GM12878 (cell line): ENCODE measurements at regions not wholly inside any gene's neighbourhood (a gene's known extent, or its start where the extent isn't known, plus 50 kb on each side); places are given as distances from the start of the nearest gene placed in this dataset.

Experiments
- ATAC-seq: fragments of 200-7000 bp; cut with Tn5 transposase; 3 replicates; pipeline ENCODE4 v1.9.1; 2020; ENCODE audit warnings: mild to moderate bottlenecking, moderate library complexity
- BruUV-seq: library from RNA; stranded (reverse); fragments of 400-500 nt; replicated peaks from 2 replicates; lab custom pipeline; 2021; lab: Mats Ljungman, UMichigan
- CTCF ChIA-PET: fragments of 300-600 bp; sonication (Branson Sonifier 250); formaldehyde crosslinking; extraction: SDS; loops from one replicate; lab custom pipeline; 2021; ENCODE audit warnings: inconsistent platforms; lab: Yijun Ruan, JAX
- POLR2A ChIA-PET: fragments of 350-600 bp; formaldehyde crosslinking; extraction: SDS; loops from one replicate; lab custom pipeline; 2021; ENCODE audit warnings: inconsistent platforms; lab: Charles Lee
- RAD21 ChIA-PET: fragments of 300-600 bp; sonication (Branson Sonifier 250); formaldehyde crosslinking; loops from one replicate; lab custom pipeline; 2023; ENCODE audit warnings: antibody characterized with exemption; ENCODE audit not compliant: unreplicated experiment; lab: Charles Lee
- SMC1A ChIA-PET: fragments of 300-600 bp; sonication (Branson Sonifier 250); formaldehyde crosslinking; loops from one replicate; lab custom pipeline; 2023; ENCODE audit not compliant: unreplicated experiment, uncharacterized antibody; lab: Charles Lee
- DNase-seq: peaks from one replicate; pipeline ENCODE4 v3.0.0-alpha.2; 2011; ENCODE audit warnings: low read depth, low spot score
- FAIRE-seq: peaks from 3 replicates; lab custom pipeline; 2011; peaks lifted over from hg19 to GRCh38; lab: Jason Lieb, UNC
- H2AFZ ChIP-seq: 2 replicates; pipeline ENCODE4 v1.6.0; 2011; ENCODE audit warnings: low read depth, low read length, control low read depth; ENCODE audit not compliant: control insufficient read depth
- H3K27ac ChIP-seq: 2 replicates; pipeline ENCODE4 v1.5.1; 2011; ENCODE audit warnings: control low read depth; ENCODE audit not compliant: control insufficient read depth, insufficient read depth
- H3K27me3 ChIP-seq, 2 experiments: replicated peaks in 1 of 2; 2 replicates each; pipeline versions ENCODE4 v1.6.0 to v1.6.1; 2011; ENCODE audit warnings: low read length in 1 of 2; ENCODE audit not compliant: control insufficient read depth in 2 of 2, insufficient read depth in 2 of 2
- H3K36me3 ChIP-seq, 2 experiments: 2 replicates each; pipeline ENCODE4 v1.5.1; 2011; ENCODE audit warnings: low read length in 1 of 2; ENCODE audit not compliant: control insufficient read depth in 2 of 2, insufficient read depth in 2 of 2
- H3K4me1 ChIP-seq: 2 replicates; pipeline ENCODE4 v1.6.1; 2011; ENCODE audit warnings: mild to moderate bottlenecking, low read length, moderate library complexity, mixed read lengths; ENCODE audit not compliant: control insufficient read depth, insufficient read depth
- H3K4me2 ChIP-seq: 2 replicates; pipeline ENCODE4 v1.6.0; 2011; ENCODE audit warnings: control low read depth; ENCODE audit not compliant: control insufficient read depth, insufficient read depth
- H3K4me3 ChIP-seq: fragments of 200-600 bp; sonication (generic); 2 replicates; pipeline ENCODE4 v1.5.1; 2016
- H3K79me2 ChIP-seq: 2 replicates; pipeline ENCODE4 v1.6.0; 2011; ENCODE audit warnings: low read length; ENCODE audit not compliant: control insufficient read depth, insufficient read depth
- H3K9ac ChIP-seq: 2 replicates; pipeline ENCODE4 v1.8.0; 2011; ENCODE audit warnings: low read length, control low read depth, mixed read lengths; ENCODE audit not compliant: control insufficient read depth, insufficient read depth
- H3K9me3 ChIP-seq: replicated peaks from 3 replicates; pipeline ENCODE4 v1.5.1; 2011; ENCODE audit warnings: mild to moderate bottlenecking, low read length; ENCODE audit not compliant: control insufficient read depth, insufficient read depth
- H4K20me1 ChIP-seq: 2 replicates; pipeline ENCODE4 v1.6.0; 2011; ENCODE audit not compliant: control insufficient read depth, insufficient read depth
- BCL11A ChIP-seq: IDR thresholded peaks from 2 replicates; pipeline ENCODE4 v1.6.1; 2011; ENCODE audit warnings: low read depth, low read length
- BRCA1 ChIP-seq: IDR thresholded peaks from 2 replicates; pipeline ENCODE4 v1.6.1; 2011; ENCODE audit warnings: low read depth, low read length, improper control_type of control experiment
- CEBPB ChIP-seq, 2 experiments: fragments of 150-350 bp in 1 of 2; IDR thresholded peaks; 2 replicates each; pipeline ENCODE4 v1.6.1; 2012 to 2014; ENCODE audit warnings: low read depth in 2 of 2, low read length in 2 of 2, borderline replicate concordance in 1 of 2, inconsistent platforms in 1 of 2
- GATAD2B ChIP-seq: fragments of 450-650 bp; conservative IDR thresholded peaks from 2 replicates; pipeline ENCODE4 v1.6.1; 2017; ENCODE audit warnings: low read depth, mild to moderate bottlenecking, moderate library complexity
- HCFC1 ChIP-seq: fragments of 150-350 bp; IDR thresholded peaks from 2 replicates; pipeline ENCODE4 v1.6.1; 2014; ENCODE audit warnings: low read length
- MTA2 ChIP-seq: fragments of 450-650 bp; IDR thresholded peaks from 2 replicates; pipeline ENCODE4 v1.6.1; 2016; ENCODE audit warnings: low read depth, mild to moderate bottlenecking, moderate library complexity
- NBN ChIP-seq: fragments of 450-650 bp; IDR thresholded peaks from 2 replicates; pipeline ENCODE4 v1.6.1; 2016
- POLR2AphosphoS5 ChIP-seq: IDR thresholded peaks from 2 replicates; pipeline ENCODE4 v1.6.1; 2011; ENCODE audit warnings: mild to moderate bottlenecking, low read length, inconsistent platforms
- SPI1 ChIP-seq: IDR thresholded peaks from 2 replicates; pipeline ENCODE4 v1.6.1; 2011; ENCODE audit warnings: low read depth, mild to moderate bottlenecking, low read length, moderate library complexity, borderline replicate concordance; ENCODE audit not compliant: insufficient read depth
- SUZ12 ChIP-seq: fragments of 200-600 bp; sonication (generic); IDR thresholded peaks from one replicate; pipeline ENCODE4 v1.6.1; 2018; ENCODE audit warnings: antibody characterized with exemption, mild to moderate bottlenecking; ENCODE audit not compliant: unreplicated experiment
- YBX1 ChIP-seq: fragments of 450-650 bp; IDR thresholded peaks from 2 replicates; pipeline ENCODE4 v1.6.1; 2016; ENCODE audit warnings: antibody characterized with exemption
- ZNF384 ChIP-seq: IDR thresholded peaks from 2 replicates; pipeline ENCODE4 v1.6.1; 2012; ENCODE audit warnings: low read depth, mild to moderate bottlenecking, low read length, improper control_type of control experiment, borderline replicate concordance
- ZSCAN29 ChIP-seq: fragments of 450-650 bp; IDR thresholded peaks from 2 replicates; pipeline ENCODE4 v1.6.1; 2017; ENCODE audit warnings: mild to moderate bottlenecking, moderate library complexity
- WGBS: methylation state at CpG from one replicate; pipeline ENCODE4 v1.1.6; 2016; ENCODE audit warnings: low lambda C conversion rate; ENCODE audit not compliant: insufficient replicate concordance, insufficient coverage; ENCODE audit errors: missing lambda C conversion rate; 5-methylcytosine and 5-hydroxymethylcytosine counted together
- in situ Hi-C: fragments of 300-500 bp; cut with MboI; formaldehyde crosslinking; loops from 9 replicates; pipeline ENCODE4 v1.14.3; 2018; ENCODE audit warnings: mixed read lengths
- intact Hi-C: fragments of 100-400 bp; cut with micrococcal nuclease; formaldehyde crosslinking; loops from one replicate; pipeline ENCODE4 v1.14.2; 2022; ENCODE audit not compliant: unreplicated experiment

DNA sequence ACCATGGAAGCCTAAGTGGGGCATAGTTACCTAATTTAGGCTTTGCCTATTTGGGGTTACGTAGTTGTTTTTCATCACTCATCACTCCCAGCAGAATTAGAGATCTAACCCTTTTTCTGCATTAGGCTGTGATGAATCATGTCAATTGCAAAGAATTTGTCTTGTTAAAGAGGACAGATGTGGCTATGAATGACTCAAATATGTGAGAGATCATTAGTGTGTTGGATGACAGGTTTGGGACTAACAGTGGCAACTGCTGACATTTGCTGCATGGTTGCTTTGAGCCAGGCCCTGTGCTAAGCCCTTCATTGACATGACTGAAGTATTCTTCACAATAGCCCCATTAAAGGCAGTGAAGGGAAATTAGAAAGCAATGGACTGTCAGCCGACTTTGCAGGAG, 83.4 kb upstream of the BMPER start:
- intact Hi-C loops (no loop called here), in situ Hi-C loops (no loop called here)
- no peak for TF ChIP-seq HCFC1
- TF ChIP-seq BRCA1 = no peak
- TF ChIP-seq SPI1 = no peak
- no peak for TF ChIP-seq YBX1
- no peak for TF ChIP-seq GATAD2B
- no peak for TF ChIP-seq POLR2AphosphoS5
- no peak for TF ChIP-seq ZSCAN29
- no peak for TF ChIP-seq NBN
- no peak for TF ChIP-seq BCL11A
- no peak for TF ChIP-seq SUZ12
- TF ChIP-seq CEBPB (IDR thresholded peaks at IDR 0.05; ENCODE audit: borderline replicate concordance in 1 of 2, low read depth in 2 of 2, low read length in 2 of 2) = no peak
- no peak for TF ChIP-seq ZNF384
- no peak for TF ChIP-seq MTA2
- no peak overlapping the region for H3K4me2 ChIP-seq
- no peaks in the 10 kb centered on the region for H4K20me1 ChIP-seq
- FAIRE-seq (no peak), DNase-seq (no peak), ATAC-seq (no peak)
- H3K79me2 ChIP-seq = no peaks in the 10 kb centered on the region
- RAD21 ChIA-PET = no interaction called here
- POLR2A ChIA-PET = no interaction called here
- H3K4me3 ChIP-seq = no peak overlapping the region
- no peak overlapping the region for H2AFZ ChIP-seq
- no peaks in the 10 kb centered on the region for H3K9me3 ChIP-seq
- H3K4me1 ChIP-seq = no peaks in the 10 kb centered on the region
- CTCF ChIA-PET = no interaction called here
- H3K27ac ChIP-seq = no peak overlapping the region
- 47% methylated on average over 2 of the region's 2 CpGs for WGBS
- no peaks in the 10 kb centered on the region for H3K36me3 ChIP-seq
- H3K27me3 ChIP-seq = no peaks in the 10 kb centered on the region
- H3K9ac ChIP-seq = no peak overlapping the region
- SMC1A ChIA-PET = interaction anchor here (1.0 kb wide), 1 partner anchor 124 kb away, joined by 3 read pairs; no protein-coding TSS in a partner anchor
- BruUV-seq = no TSS peak
